Calu3 (cell line): ENCODE measurements at regions not wholly inside any gene's neighbourhood (a gene's known extent, or its start where the extent isn't known, plus 50 kb on each side); places are given as distances from the start of the nearest gene placed in this dataset.

Experiments
- BruUV-seq: library from RNA; stranded (reverse); fragments of 400-500 nt; replicated peaks from 2 replicates; lab custom pipeline; 2021; lab: Mats Ljungman, UMichigan
- CTCF ChIA-PET: fragments of 300-600 bp; sonication (Branson Sonifier 250); formaldehyde crosslinking; loops from one replicate; lab custom pipeline; 2022; ENCODE audit warnings: antibody characterized with exemption; lab: Charles Lee
- DNase-seq: peaks from one replicate; pipeline ENCODE4 v3.0.0; 2022
- H3K27ac Mint-ChIP-seq: one replicate; pipeline ENCODE4 v1.8.0; 2022; ENCODE audit warnings: mixed read lengths; ENCODE audit not compliant: unreplicated experiment
- H3K27me3 Mint-ChIP-seq: one replicate; pipeline ENCODE4 v1.8.0; 2022; ENCODE audit warnings: mixed read lengths; ENCODE audit not compliant: unreplicated experiment
- H3K36me3 Mint-ChIP-seq: one replicate; pipeline ENCODE4 v1.8.0; 2022; ENCODE audit warnings: mild to moderate bottlenecking, moderate library complexity, mixed read lengths; ENCODE audit not compliant: insufficient read depth, unreplicated experiment
- H3K4me1 Mint-ChIP-seq: one replicate; pipeline ENCODE4 v1.8.0; 2022; ENCODE audit warnings: mild to moderate bottlenecking, low read depth, mixed read lengths; ENCODE audit not compliant: unreplicated experiment
- H3K4me3 Mint-ChIP-seq: one replicate; pipeline ENCODE4 v1.8.0; 2022; ENCODE audit warnings: mild to moderate bottlenecking, low read depth, moderate library complexity, mixed read lengths; ENCODE audit not compliant: unreplicated experiment
- H3K9me3 Mint-ChIP-seq: one replicate; pipeline ENCODE4 v1.8.0; 2022; ENCODE audit warnings: low read depth, mixed read lengths; ENCODE audit not compliant: unreplicated experiment
- CTCF ChIP-seq: fragments of 200-600 bp; IDR thresholded peaks from one replicate; pipeline ENCODE4 v1.8.0; 2022; ENCODE audit warnings: antibody characterized with exemption; ENCODE audit not compliant: unreplicated experiment
- intact Hi-C: fragments of 100-400 bp; cut with micrococcal nuclease; formaldehyde crosslinking; loops from one replicate; pipeline ENCODE4 v1.10.0; 2022; ENCODE audit not compliant: unreplicated experiment

GRCh38 chr13:76210262-76210661 is 574.1 kb downstream of the LMO7 start:
- TF ChIP-seq CTCF, result no peak
- intact Hi-C loops, result no loop called here
- H3K36me3 Mint-ChIP-seq, result no peaks in the 10 kb centered on the region
- DNase-seq, result no peak
- CTCF ChIA-PET, result no interaction called here
- no TSS peak for BruUV-seq
- no peak overlapping the region for H3K27ac Mint-ChIP-seq
- H3K27me3 Mint-ChIP-seq, result no peaks in the 10 kb centered on the region
- H3K9me3 Mint-ChIP-seq, result no peaks in the 10 kb centered on the region
- H3K4me3 Mint-ChIP-seq, result no peak overlapping the region
- no peaks in the 10 kb centered on the region for H3K4me1 Mint-ChIP-seq

GRCh38 chr13:76198568-76199163 is 562.5 kb downstream of the LMO7 start:
- BruUV-seq, result no TSS peak
- no peak for TF ChIP-seq CTCF
- CTCF ChIA-PET, result interaction anchor here (0.6 to 0.7 kb wide), 2 partner anchors 190 to 1432 kb away, joined by 3 to 5 read pairs; no protein-coding TSS in a partner anchor

GRCh38 chr13:76189882-76190519 is 553.9 kb downstream of the LMO7 start:
- H3K36me3 Mint-ChIP-seq, result no peaks in the 10 kb centered on the region
- H3K4me1 Mint-ChIP-seq, result no peaks in the 10 kb centered on the region
- CTCF ChIA-PET, result no interaction called here
- no peak for DNase-seq
- H3K9me3 Mint-ChIP-seq, result no peaks in the 10 kb centered on the region
- no peak overlapping the region for H3K27ac Mint-ChIP-seq
- H3K27me3 Mint-ChIP-seq, result no peaks in the 10 kb centered on the region
- BruUV-seq, result no TSS peak
- no peak for TF ChIP-seq CTCF
- intact Hi-C loops, result no loop called here
- no peak overlapping the region for H3K4me3 Mint-ChIP-seq

More at GRCh38 chr13:76198568-76199163, 562.5 kb downstream of the LMO7 start:
- intact Hi-C loops, result no loop called here
- Mint-ChIP-seq H3K27ac (no peak overlapping the region), H3K36me3 (no peaks in the 10 kb centered on the region), H3K4me1 (no peaks in the 10 kb centered on the region), H3K27me3 (no peaks in the 10 kb centered on the region), H3K4me3 (no peak overlapping the region), H3K9me3 (no peaks in the 10 kb centered on the region)
- no peak for DNase-seq

GRCh38 chr13:76175961-76176725 is 540.0 kb downstream of the LMO7 start:
- Mint-ChIP-seq H3K4me3 (no peak overlapping the region), H3K27me3 (no peaks in the 10 kb centered on the region), H3K9me3 (no peaks in the 10 kb centered on the region), H3K27ac (no peak overlapping the region), H3K4me1 (no peaks in the 10 kb centered on the region), H3K36me3 (no peaks in the 10 kb centered on the region)
- intact Hi-C loops, result no loop called here
- CTCF ChIA-PET, result no interaction called here
- DNase-seq, result no peak
- BruUV-seq, result no TSS peak
- TF ChIP-seq CTCF, result no peak
